ENCODE measurements at regions not wholly inside any gene's neighbourhood (a gene's known extent, or its start where the extent isn't known, plus 50 kb on each side); places are given as distances from the start of the nearest gene placed in this dataset.

DNA sequence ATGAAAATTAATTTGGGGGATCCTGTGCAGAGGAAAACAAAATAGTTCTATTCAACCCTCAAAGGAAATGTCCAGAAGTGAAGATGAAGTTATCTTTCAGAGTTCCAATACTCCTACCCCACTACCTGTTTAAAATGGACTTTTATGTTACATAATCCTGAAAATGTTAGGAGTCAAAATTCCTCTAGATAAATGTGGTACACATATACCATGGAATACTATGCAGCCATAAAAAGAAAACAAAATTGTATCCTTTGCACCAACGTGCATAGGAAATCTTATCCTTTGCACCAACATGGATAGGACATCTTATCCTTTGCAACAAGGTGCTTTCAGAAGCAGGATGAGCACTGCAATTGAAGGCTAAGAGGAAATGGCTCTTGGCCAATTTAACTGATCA, 245.2 kb downstream of the LTN1 start:
- TF ChIP-seq EZH2 (IDR thresholded peaks at IDR 0.05): no peak
- TF ChIP-seq, protein P1, sequence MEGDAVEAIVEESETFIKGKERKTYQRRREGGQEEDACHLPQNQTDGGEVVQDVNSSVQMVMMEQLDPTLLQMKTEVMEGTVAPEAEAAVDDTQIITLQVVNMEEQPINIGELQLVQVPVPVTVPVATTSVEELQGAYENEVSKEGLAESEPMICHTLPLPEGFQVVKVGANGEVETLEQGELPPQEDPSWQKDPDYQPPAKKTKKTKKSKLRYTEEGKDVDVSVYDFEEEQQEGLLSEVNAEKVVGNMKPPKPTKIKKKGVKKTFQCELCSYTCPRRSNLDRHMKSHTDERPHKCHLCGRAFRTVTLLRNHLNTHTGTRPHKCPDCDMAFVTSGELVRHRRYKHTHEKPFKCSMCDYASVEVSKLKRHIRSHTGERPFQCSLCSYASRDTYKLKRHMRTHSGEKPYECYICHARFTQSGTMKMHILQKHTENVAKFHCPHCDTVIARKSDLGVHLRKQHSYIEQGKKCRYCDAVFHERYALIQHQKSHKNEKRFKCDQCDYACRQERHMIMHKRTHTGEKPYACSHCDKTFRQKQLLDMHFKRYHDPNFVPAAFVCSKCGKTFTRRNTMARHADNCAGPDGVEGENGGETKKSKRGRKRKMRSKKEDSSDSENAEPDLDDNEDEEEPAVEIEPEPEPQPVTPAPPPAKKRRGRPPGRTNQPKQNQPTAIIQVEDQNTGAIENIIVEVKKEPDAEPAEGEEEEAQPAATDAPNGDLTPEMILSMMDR (IDR thresholded peaks at IDR 0.05): no peak
